22Rv1 (cell line): ENCODE measurements at regions not wholly inside any gene's neighbourhood (a gene's known extent, or its start where the extent isn't known, plus 50 kb on each side); places are given as distances from the start of the nearest gene placed in this dataset.

Experiments used
- ZFX ChIP-seq: fragments of 450-650 bp; IDR thresholded peaks from 2 replicates; pipeline ENCODE4 v1.6.1; 2017; ENCODE audit warnings: antibody characterized with exemption, borderline replicate concordance
- TF ChIP-seq, protein P1 (sequence below): fragments of 450-650 bp; IDR thresholded peaks from 2 replicates; pipeline ENCODE4 v1.5.1; 2017; ENCODE audit warnings: mild to moderate bottlenecking

DNA sequence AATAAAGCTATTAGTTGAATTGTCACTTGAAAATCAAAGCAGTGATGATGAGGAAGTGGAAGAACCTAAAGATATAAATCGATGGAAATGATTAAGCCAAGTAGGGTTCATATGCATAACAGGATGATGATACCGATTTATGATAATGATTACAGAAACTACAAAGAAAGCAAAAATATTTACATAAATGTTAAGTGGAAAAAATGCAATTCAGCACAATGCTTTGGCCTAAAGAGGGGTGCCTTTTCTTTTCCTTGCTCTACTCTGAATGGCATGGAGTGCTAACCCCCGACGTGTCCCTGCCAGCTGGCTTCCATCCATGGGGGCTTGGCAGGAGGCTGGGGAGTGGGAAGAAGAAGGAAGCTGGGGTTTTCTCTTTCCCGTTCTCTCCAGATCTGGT, 240.3 kb downstream of the GATA3 start:
- TF ChIP-seq, protein P1, sequence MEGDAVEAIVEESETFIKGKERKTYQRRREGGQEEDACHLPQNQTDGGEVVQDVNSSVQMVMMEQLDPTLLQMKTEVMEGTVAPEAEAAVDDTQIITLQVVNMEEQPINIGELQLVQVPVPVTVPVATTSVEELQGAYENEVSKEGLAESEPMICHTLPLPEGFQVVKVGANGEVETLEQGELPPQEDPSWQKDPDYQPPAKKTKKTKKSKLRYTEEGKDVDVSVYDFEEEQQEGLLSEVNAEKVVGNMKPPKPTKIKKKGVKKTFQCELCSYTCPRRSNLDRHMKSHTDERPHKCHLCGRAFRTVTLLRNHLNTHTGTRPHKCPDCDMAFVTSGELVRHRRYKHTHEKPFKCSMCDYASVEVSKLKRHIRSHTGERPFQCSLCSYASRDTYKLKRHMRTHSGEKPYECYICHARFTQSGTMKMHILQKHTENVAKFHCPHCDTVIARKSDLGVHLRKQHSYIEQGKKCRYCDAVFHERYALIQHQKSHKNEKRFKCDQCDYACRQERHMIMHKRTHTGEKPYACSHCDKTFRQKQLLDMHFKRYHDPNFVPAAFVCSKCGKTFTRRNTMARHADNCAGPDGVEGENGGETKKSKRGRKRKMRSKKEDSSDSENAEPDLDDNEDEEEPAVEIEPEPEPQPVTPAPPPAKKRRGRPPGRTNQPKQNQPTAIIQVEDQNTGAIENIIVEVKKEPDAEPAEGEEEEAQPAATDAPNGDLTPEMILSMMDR, result no peak
- TF ChIP-seq ZFX, result no peak
